GM06990 (cell line): ENCODE measurements at regions not wholly inside any gene's neighbourhood (a gene's known extent, or its start where the extent isn't known, plus 50 kb on each side); places are given as distances from the start of the nearest gene placed in this dataset.

Experiments
- DNase-seq: peaks from one replicate; pipeline ENCODE4 v3.0.0-alpha.2; 2011; ENCODE audit not compliant: insufficient read length; ENCODE audit errors: extremely low read depth
- H3K27me3 ChIP-seq: replicated peaks from 2 replicates; pipeline ENCODE4 v1.6.0; 2011; ENCODE audit warnings: low read length; ENCODE audit not compliant: control insufficient read depth, insufficient read depth
- H3K36me3 ChIP-seq: 2 replicates; pipeline ENCODE4 v1.5.1; 2011; ENCODE audit warnings: low read length; ENCODE audit not compliant: control insufficient read depth, insufficient read depth
- H3K4me3 ChIP-seq: replicated peaks from 2 replicates; pipeline ENCODE4 v1.5.1; 2011; ENCODE audit warnings: low read depth, mild to moderate bottlenecking, control low read depth, low read length
- TF ChIP-seq, protein P1 (sequence below): IDR thresholded peaks from 2 replicates; pipeline ENCODE4 v1.5.1; 2011; ENCODE audit warnings: low read length, control low read depth, mild to moderate bottlenecking, inconsistent platforms; ENCODE audit not compliant: insufficient read depth, poor library complexity, severe bottlenecking

DNA sequence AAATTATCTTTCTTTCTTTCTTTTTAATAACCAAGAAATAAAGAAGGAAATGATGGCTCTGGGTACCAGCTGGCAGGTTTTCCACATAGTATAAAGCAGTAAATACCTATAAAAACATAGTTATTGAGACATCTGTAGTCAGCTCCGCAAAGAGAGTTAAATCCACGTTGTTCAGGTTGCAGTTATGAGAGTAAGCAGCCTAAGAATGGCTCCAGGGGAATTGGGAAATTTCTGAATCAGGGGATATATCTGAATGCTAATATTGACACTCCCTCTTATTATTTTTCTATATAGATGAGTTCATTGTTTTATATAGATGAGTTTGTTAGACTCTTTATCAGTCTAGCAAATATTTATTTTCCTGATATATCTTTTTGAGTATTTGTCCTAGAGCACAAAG, 322.0 kb upstream of the LRRC4C start:
- Histone ChIP-seq H3K36me3 (no peaks in the 10 kb centered on the region), H3K4me3 (no peak overlapping the region), H3K27me3 (no peaks in the 10 kb centered on the region)
- TF ChIP-seq, protein P1, sequence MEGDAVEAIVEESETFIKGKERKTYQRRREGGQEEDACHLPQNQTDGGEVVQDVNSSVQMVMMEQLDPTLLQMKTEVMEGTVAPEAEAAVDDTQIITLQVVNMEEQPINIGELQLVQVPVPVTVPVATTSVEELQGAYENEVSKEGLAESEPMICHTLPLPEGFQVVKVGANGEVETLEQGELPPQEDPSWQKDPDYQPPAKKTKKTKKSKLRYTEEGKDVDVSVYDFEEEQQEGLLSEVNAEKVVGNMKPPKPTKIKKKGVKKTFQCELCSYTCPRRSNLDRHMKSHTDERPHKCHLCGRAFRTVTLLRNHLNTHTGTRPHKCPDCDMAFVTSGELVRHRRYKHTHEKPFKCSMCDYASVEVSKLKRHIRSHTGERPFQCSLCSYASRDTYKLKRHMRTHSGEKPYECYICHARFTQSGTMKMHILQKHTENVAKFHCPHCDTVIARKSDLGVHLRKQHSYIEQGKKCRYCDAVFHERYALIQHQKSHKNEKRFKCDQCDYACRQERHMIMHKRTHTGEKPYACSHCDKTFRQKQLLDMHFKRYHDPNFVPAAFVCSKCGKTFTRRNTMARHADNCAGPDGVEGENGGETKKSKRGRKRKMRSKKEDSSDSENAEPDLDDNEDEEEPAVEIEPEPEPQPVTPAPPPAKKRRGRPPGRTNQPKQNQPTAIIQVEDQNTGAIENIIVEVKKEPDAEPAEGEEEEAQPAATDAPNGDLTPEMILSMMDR = no peak
- DNase-seq = no peak

DNA sequence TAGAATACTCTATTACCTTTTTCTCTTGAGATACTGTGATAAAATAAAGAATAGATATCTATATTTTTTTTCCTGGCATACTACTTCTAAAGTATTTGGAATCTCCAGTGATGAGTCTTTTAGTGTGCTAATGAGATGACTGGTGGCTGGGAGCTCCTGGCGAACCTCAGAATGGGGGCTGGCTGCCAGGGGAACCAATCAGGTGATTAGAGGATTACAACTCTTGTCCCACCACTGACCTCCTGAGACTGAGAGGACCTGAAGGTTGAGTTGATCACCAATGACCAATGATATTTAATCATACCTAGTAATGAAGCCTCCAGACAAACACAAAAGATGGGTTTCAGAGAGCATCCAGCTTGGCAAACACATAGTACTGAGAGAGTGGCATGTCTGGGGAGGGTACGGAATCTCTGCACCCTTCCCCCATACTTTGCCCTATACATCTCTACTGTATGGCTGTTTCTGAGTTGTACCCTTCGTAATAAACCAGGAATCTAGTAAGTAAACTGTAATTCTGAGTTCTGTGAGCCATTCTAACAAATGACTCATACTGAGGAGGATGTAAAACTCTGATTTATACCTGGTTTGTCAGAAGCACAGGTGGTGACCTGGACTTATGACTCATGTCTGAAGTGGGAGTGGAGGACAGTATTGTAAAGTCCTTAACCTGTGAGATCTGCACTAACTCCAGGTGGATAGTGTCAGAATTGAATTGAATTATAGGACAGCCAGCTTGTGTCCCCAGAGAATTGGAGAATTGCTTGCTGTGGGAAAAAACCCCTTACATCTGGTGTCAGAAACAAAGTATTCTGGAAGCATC, 325.3 kb upstream of the LRRC4C start:
- no peak for DNase-seq
- TF ChIP-seq, protein P1 = no peak
- no peak overlapping the region for H3K4me3 ChIP-seq
- H3K27me3 ChIP-seq = no peaks in the 10 kb centered on the region
- no peaks in the 10 kb centered on the region for H3K36me3 ChIP-seq

- no peaks in the 10 kb centered on the region for H3K27me3 ChIP-seq
- no peak for DNase-seq
Observed at GRCh38 chr11:41786087-41786486, 326.6 kb upstream of the LRRC4C start.

DNA sequence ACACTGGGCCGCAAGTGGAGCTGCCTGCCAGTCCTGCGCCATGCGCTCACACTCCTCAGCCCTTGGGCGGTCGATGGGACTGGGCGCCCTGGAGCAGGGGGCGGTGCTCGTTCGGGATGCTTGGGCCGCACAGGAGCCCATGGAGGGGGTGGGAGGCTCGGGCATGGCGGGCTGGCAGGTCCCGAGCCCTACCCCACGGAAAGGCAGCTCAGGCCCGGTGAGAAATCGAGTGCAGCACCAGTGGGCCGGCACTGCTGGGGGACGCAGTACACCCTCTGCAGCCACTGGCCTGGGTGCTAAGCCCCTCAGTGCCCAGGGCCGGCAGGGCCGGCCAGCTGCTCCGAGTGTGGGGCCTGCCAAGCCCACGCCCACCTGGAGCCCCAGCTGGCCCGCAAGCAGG, 328.7 kb upstream of the LRRC4C start:
- Histone ChIP-seq H3K4me3 (no peak overlapping the region), H3K36me3 (no peaks in the 10 kb centered on the region), H3K27me3 (no peaks in the 10 kb centered on the region)
- DNase-seq = no peak
- TF ChIP-seq, protein P1 = no peak

More at GRCh38 chr11:41786087-41786486, 326.6 kb upstream of the LRRC4C start:
- TF ChIP-seq, protein P1 = no peak
- Histone ChIP-seq H3K36me3 (no peaks in the 10 kb centered on the region), H3K4me3 (no peak overlapping the region)

DNA sequence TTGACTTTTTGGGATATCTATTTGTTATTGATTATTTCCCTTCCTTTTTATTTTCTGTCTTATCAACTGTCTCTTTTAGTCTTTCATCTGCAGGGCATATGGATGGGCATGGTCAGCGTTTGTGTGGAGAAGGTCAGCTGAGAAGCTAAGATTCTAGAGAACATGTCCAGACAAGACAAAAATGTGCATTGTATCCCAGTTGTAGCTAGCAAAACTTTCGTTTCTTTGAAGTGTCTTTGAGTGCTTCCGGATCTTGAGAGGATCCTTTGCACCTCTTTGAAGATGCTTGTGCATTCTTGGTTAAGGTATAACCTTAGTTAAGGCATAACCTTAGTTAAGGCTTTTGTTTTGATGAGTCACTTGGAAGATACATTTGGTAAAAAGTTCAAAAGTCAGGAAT, 329.9 kb upstream of the LRRC4C start:
- no peaks in the 10 kb centered on the region for H3K36me3 ChIP-seq
- TF ChIP-seq, protein P1 = no peak
- H3K27me3 ChIP-seq = no peaks in the 10 kb centered on the region
- DNase-seq = no peak
- H3K4me3 ChIP-seq = no peak overlapping the region
